GM12892 (cell line): ENCODE measurements at regions not wholly inside any gene's neighbourhood (a gene's known extent, or its start where the extent isn't known, plus 50 kb on each side); places are given as distances from the start of the nearest gene placed in this dataset.
"Not testable (repeated sequence)": the region's sequence is repeated elsewhere in the genome, so short reads cannot be mapped to it uniquely, and the experiment has no call there.

Experiments
- DNase-seq: peaks from one replicate; pipeline ENCODE4 v3.0.0; 2011; ENCODE audit not compliant: insufficient read length
- FAIRE-seq: peaks from 2 replicates; lab custom pipeline; 2011; peaks lifted over from hg19 to GRCh38; lab: Jason Lieb, UNC
- POLR2A ChIP-seq: IDR thresholded peaks from 2 replicates; pipeline ENCODE4 v1.6.1; 2011; ENCODE audit warnings: low read depth, low read length, control low read depth
- POLR2AphosphoS5 ChIP-seq: IDR thresholded peaks from 2 replicates; pipeline ENCODE4 v1.6.1; 2011; ENCODE audit warnings: low read depth, low read length, control low read depth
- TAF1 ChIP-seq: IDR thresholded peaks from 2 replicates; pipeline ENCODE4 v1.6.1; 2011; ENCODE audit warnings: low read depth, mild to moderate bottlenecking, control low read depth, low read length, borderline replicate concordance

DNA sequence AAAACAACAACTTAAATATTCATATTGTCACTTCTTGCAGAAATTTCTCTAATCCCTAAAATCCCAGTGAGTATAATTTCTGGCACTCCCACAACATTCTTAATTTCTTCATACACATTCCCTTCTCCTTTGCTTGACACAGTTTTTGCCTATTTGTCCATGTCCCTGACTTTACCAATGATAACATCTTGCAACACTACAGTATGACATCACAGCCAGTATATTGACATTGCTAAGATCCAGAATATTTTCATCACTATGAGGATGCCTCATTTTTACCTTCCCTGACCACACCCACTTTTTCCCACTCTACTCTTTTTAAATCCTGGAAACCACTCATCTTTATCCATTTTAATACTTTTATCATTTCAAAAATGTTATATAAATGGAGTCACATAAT lies 292.3 kb upstream of the GK2 start:
- FAIRE-seq, result no peak
- TF ChIP-seq TAF1 (no peak), POLR2AphosphoS5 (no peak), POLR2A (no peak)
- DNase-seq, result no peak

DNA sequence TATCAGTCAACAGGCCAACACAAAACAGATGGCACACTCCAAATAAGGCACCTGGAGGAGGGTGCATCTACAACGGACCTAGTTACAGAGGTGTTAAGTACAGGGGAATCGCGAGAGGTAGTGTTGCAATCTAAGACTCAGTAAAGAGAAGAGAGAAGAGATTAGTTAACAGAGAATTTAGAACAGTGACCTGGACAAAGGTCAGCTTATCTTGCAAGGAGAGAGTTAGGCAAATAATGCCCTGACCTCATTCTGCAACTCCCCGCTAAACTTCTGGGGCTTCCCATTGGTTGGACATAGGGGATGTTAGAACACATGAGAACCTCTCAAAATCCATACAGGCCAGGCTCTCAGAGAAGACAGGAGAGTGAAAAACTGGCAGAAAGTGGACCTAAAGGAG lies 289.4 kb upstream of the GK2 start:
- TF ChIP-seq POLR2A (no peak), POLR2AphosphoS5 (no peak), TAF1 (no peak)
- FAIRE-seq, result no peak
- no peak for DNase-seq

DNA sequence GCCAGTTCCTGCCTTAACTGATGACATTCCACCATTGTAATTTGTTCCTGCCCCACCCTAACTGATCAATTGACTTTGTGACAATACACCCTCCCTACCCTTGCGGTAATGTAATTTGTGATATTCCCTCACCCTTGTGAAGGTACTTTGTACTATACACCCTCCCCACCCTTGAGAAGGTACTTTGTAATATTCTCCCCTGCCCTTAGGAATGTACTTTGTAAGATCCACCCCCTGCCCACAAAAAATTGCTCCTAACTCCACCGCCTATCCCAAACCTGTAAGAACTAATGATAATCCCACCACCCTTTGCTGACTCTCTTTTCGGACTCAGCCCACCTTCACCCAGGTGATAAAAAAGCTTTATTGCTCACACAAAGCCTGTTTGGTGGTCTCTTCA lies 288.5 kb upstream of the GK2 start:
- DNase-seq, FAIRE-seq: not testable (repeated sequence)

- FAIRE-seq (no peak), DNase-seq (no peak)
- no peak for TF ChIP-seq POLR2A
- no peak for TF ChIP-seq POLR2AphosphoS5
- TF ChIP-seq TAF1, result no peak
These were observed 287.8 kb upstream of the GK2 start for GRCh38 chr4:79695848-79696247.

GRCh38 chr4:79689740-79690139 lies 281.7 kb upstream of the GK2 start:
- TF ChIP-seq POLR2AphosphoS5, result no peak
- TF ChIP-seq TAF1, result no peak
- TF ChIP-seq POLR2A, result no peak
- DNase-seq (no peak), FAIRE-seq (no peak)

DNA sequence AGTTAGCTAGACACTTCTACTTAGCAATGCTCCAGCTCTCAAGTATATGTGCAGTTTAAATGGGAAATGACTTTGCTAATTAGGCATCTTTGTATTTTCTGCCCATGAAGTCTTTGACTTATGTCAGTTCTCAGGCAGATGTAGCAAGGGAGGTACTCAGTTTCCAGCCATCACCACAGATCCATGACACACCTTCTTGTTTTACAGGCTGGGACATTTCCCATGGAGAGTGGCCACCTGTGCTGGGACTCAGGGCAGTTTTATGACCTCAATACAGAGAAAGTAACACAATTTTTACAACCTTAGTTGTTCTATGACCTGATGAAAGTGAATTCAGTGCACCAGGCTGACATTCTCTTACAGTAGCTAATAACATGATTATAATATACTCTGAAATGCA lies 280.7 kb upstream of the GK2 start:
- DNase-seq (no peak), FAIRE-seq (no peak)
- TF ChIP-seq POLR2A, result no peak
- no peak for TF ChIP-seq POLR2AphosphoS5
- no peak for TF ChIP-seq TAF1

- no peak for TF ChIP-seq POLR2A
- no peak for TF ChIP-seq POLR2AphosphoS5
- no peak for TF ChIP-seq TAF1
- no peak for DNase-seq
- FAIRE-seq, result no peak
These were observed 279.0 kb upstream of the GK2 start for GRCh38 chr4:79687006-79687405.

- no peak for TF ChIP-seq POLR2A
- no peak for TF ChIP-seq POLR2AphosphoS5
- no peak for TF ChIP-seq TAF1
- FAIRE-seq (no peak), DNase-seq (no peak)
These were observed 277.5 kb upstream of the GK2 start for GRCh38 chr4:79685542-79685941.

DNA sequence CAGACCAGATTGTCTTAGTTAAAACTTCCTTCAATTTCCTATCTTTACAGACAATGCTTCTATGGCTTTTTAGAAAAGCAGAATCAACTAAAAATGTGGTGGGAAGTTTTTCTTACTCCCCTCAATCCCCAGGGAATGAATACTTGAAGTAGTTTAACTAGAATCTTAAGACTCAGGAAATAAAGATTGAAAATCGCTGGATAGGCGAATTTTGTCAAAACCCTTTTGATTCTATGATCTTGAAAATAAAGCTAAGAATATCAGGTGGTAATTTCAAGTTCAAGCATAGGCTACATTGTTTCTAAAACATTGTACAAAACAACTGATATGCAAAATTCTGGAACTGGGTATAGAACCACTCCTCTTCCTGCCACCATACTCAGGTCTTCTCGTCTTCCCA lies 276.5 kb upstream of the GK2 start:
- no peak for TF ChIP-seq POLR2A
- TF ChIP-seq POLR2AphosphoS5, result no peak
- no peak for TF ChIP-seq TAF1
- FAIRE-seq, result no peak
- DNase-seq, result no peak

DNA sequence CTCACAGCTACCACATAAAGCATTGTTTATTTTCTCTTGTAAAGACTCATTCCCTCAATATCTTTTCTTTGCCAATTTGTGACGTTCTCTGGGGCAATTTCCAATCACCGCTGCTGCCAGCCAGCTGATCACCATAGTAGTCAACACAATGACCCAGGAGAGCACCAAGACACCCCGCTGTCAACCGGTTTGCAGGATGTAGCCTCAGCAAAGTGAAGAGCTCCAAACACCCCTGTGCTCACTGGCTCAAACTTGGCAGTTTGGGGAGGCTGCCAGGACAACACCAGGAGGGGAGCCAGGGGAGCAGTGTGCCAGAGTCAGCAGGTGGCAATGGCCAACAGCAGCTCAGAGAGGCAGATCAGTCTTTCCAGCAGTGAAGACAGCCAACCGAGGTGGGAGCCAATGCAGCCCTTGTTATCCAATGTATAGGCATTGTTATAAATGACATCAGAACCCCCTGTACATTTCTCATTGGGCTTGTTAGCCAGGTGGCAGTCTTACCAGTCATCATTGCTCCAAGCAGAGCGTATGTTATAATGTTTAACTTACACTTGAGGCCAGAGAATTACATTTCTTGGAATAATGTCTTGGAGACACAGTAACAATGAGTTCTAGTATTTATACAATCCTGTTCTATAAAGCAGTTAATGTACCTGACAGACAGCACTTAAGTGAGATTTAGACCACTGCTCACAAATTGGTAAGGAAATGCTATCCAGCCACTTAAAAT lies 274.9 kb upstream of the GK2 start:
- DNase-seq, result no peak
- no peak for FAIRE-seq
- TF ChIP-seq TAF1 (no peak), POLR2AphosphoS5 (no peak), POLR2A (no peak)

DNA sequence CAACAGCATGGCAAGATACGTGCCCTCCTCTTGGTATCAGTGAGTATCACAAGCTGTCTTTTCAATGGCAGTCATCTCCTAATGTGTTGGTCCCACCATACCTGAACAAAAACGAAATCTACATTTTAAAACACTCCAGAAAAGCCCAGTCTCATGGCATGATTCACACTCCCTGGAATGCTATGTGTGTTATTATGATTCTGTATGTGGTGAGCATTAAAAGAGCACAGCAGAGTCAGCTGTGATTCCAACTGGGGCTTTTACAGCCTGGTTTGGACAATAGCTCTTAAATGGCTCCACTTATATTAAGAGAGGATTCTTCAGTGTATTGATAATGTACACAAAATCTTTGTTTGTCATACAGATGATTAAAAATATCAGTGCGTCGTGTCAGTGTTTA lies 274.1 kb upstream of the GK2 start:
- no peak for TF ChIP-seq POLR2A
- TF ChIP-seq TAF1, result no peak
- no peak for TF ChIP-seq POLR2AphosphoS5
- FAIRE-seq, result no peak
- no peak for DNase-seq

DNA sequence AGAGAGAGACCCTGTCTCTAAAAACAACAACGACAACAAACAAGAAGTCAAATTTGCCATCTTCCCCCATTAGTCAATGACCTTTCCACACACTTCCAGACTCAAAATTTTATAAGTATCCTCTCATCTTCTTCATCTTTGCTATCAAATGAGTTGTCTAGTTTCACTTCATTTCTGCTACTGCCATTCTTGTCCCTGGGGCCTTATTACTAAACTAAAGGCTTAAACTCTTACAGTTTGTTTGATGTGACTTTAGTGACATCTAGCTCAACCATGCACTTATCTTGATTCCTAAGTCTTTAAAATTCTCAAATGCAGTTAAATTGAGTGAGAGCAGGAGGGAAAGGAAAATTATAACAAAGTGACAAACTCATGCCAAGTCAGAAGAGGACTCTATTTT lies 271.8 kb upstream of the GK2 start:
- DNase-seq (no peak), FAIRE-seq (no peak)
- TF ChIP-seq TAF1, result no peak
- TF ChIP-seq POLR2A, result no peak
- TF ChIP-seq POLR2AphosphoS5, result no peak

GRCh38 chr4:79678472-79679202 lies 270.6 kb upstream of the GK2 start:
- FAIRE-seq, result no peak
- TF ChIP-seq TAF1 (no peak), POLR2AphosphoS5 (no peak), POLR2A (no peak)
- DNase-seq, result no peak
